Ovary (tissue), 3 donors: ENCODE measurements at regions not wholly inside any gene's neighbourhood (a gene's known extent, or its start where the extent isn't known, plus 50 kb on each side); places are given as distances from the start of the nearest gene placed in this dataset.

Experiments used
- POLR2A ChIP-seq: fragments of 450-650 bp; IDR thresholded peaks from one replicate; pipeline ENCODE4 v1.6.1; 2017; ENCODE audit warnings: antibody characterized with exemption, mild to moderate bottlenecking, moderate library complexity
- TF ChIP-seq, protein P1 (sequence below), 3 donors: fragments of 450-650 bp in 2 of 3; fragments of 200-600 bp in 1 of 3; IDR thresholded peaks; one replicate each; pipeline versions ENCODE4 v1.5.1 to v1.8.0; 2016 to 2022; ENCODE audit warnings: antibody characterized with exemption in 3 of 3, mild to moderate bottlenecking in 1 of 3
- donor health status: DM: no; HTN: no; CAD: no.

DNA sequence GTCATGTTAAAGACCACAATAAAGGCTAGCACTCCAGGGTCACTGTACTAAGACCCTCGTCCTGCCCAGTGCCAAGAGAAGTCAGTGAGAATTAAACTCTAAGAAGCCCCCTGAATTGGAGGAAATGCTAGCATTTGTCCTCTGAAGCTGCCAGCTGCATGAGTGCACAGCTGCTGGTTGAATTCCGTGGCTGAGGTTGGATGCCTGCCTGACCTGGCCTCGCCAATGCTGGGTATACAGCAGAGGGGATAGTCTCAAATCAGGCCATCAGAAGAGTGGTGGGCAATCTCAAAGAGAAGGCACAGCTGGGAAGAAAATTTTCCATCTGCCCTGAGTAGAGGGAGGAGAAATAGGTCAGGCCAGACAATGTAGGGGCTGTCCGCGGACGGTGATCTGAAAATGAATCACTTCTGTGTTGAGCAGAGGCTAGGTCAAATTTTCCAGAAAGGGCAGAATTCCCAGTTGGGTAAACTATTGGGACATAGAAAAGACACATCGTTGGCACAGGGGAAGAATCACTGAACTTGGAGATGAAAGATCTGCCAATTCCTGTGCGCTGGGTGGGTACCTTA lies 110.5 kb upstream of the AGAP1 start:
- TF ChIP-seq, protein P1, sequence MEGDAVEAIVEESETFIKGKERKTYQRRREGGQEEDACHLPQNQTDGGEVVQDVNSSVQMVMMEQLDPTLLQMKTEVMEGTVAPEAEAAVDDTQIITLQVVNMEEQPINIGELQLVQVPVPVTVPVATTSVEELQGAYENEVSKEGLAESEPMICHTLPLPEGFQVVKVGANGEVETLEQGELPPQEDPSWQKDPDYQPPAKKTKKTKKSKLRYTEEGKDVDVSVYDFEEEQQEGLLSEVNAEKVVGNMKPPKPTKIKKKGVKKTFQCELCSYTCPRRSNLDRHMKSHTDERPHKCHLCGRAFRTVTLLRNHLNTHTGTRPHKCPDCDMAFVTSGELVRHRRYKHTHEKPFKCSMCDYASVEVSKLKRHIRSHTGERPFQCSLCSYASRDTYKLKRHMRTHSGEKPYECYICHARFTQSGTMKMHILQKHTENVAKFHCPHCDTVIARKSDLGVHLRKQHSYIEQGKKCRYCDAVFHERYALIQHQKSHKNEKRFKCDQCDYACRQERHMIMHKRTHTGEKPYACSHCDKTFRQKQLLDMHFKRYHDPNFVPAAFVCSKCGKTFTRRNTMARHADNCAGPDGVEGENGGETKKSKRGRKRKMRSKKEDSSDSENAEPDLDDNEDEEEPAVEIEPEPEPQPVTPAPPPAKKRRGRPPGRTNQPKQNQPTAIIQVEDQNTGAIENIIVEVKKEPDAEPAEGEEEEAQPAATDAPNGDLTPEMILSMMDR (IDR thresholded peaks at IDR 0.05): no peak
- TF ChIP-seq POLR2A: no peak
